Naive thymus-derived CD4-positive, alpha-beta T cell (primary cell): ENCODE measurements at regions not wholly inside any gene's neighbourhood (a gene's known extent, or its start where the extent isn't known, plus 50 kb on each side); places are given as distances from the start of the nearest gene placed in this dataset.

ENCODE experiments used
- ATAC-seq: fragments of 150-1000 bp; cut with Tn5 transposase; 2 replicates; pipeline ENCODE4 v1.10.0; 2021; ENCODE audit warnings: mild to moderate bottlenecking, moderate library complexity
- CTCF ChIA-PET: fragments of 350-600 bp; sonication (Branson Sonifier 250); formaldehyde crosslinking; loops from one replicate; lab custom pipeline; 2021; ENCODE audit warnings: antibody characterized with exemption; lab: Charles Lee
- POLR2A ChIA-PET: fragments of 350-600 bp; sonication (Branson Sonifier 250); formaldehyde crosslinking; loops from one replicate; lab custom pipeline; 2021; ENCODE audit warnings: antibody characterized with exemption, inconsistent platforms; lab: Charles Lee
- DNase-seq, 9 donors: peaks; one replicate each; pipeline versions ENCODE4 v3.0.0 to v3.0.0-alpha.2; 2020 to 2022; ENCODE audit warnings: mixed read lengths in 1 of 9
- H3K27ac ChIP-seq: one replicate; pipeline ENCODE4 v1.7.0; 2013; ENCODE audit warnings: mild to moderate bottlenecking, low read depth, low read length, moderate library complexity
- H3K27me3 ChIP-seq, 2 donors: one replicate each; pipeline ENCODE4 v1.7.0; 2013; ENCODE audit warnings: low read length in 2 of 2, mild to moderate bottlenecking in 2 of 2, moderate library complexity in 2 of 2; ENCODE audit not compliant: control insufficient read depth in 2 of 2, insufficient read depth in 2 of 2
- H3K36me3 ChIP-seq, 3 experiments: 1 replicate in 2 of 3; 2 replicates in 1 of 3; pipeline ENCODE4 v1.7.0; 2013; ENCODE audit warnings: low read length in 3 of 3, mild to moderate bottlenecking in 3 of 3, moderate library complexity in 1 of 3; ENCODE audit not compliant: insufficient read depth in 3 of 3, control insufficient read depth in 2 of 3
- H3K4me1 ChIP-seq, 2 donors: one replicate each; pipeline ENCODE4 v1.7.0; 2013; ENCODE audit warnings: low read length in 2 of 2, mild to moderate bottlenecking in 2 of 2, moderate library complexity in 1 of 2; ENCODE audit not compliant: control insufficient read depth in 2 of 2, insufficient read depth in 2 of 2
- H3K4me3 ChIP-seq: 2 replicates; pipeline ENCODE4 v1.7.0; 2013; ENCODE audit warnings: mild to moderate bottlenecking, low read length
- H3K9me3 ChIP-seq, 3 experiments: 1 replicate in 2 of 3; 2 replicates in 1 of 3; pipeline ENCODE4 v1.7.0; 2013; ENCODE audit warnings: low read length in 3 of 3; ENCODE audit not compliant: control insufficient read depth in 2 of 3
- H3K27ac Mint-ChIP-seq, 9 donors: one replicate each; pipeline ENCODE4 v1.8.0; 2020 to 2022; ENCODE audit warnings: mixed read lengths in 9 of 9, mild to moderate bottlenecking in 8 of 9, moderate library complexity in 5 of 9, inconsistent platforms in 2 of 9
- H3K27me3 Mint-ChIP-seq, 5 donors: one replicate each; pipeline ENCODE4 v1.8.0; 2021 to 2022; ENCODE audit warnings: mixed read lengths in 5 of 5, mild to moderate bottlenecking in 1 of 5
- H3K36me3 Mint-ChIP-seq, 5 donors: one replicate each; pipeline ENCODE4 v1.8.0; 2020 to 2022; ENCODE audit warnings: mixed read lengths in 5 of 5, mild to moderate bottlenecking in 3 of 5, inconsistent platforms in 1 of 5
- H3K4me1 Mint-ChIP-seq, 7 donors: one replicate each; pipeline ENCODE4 v1.8.0; 2020 to 2022; ENCODE audit warnings: mixed read lengths in 7 of 7, mild to moderate bottlenecking in 3 of 7, inconsistent platforms in 1 of 7
- H3K4me3 Mint-ChIP-seq, 10 donors: one replicate each; pipeline ENCODE4 v1.8.0; 2020 to 2022; ENCODE audit warnings: mild to moderate bottlenecking in 10 of 10, mixed read lengths in 10 of 10, moderate library complexity in 6 of 10, inconsistent platforms in 2 of 10
- H3K9me3 Mint-ChIP-seq, 11 donors: one replicate each; pipeline ENCODE4 v1.8.0; 2020 to 2022; ENCODE audit warnings: mixed read lengths in 11 of 11, mild to moderate bottlenecking in 4 of 11, inconsistent platforms in 1 of 11, moderate library complexity in 1 of 11
- intact Hi-C, 2 donors: fragments of 100-400 bp; cut with micrococcal nuclease; formaldehyde crosslinking; loops; one replicate each; pipeline ENCODE4 v1.15.1; 2023

DNA sequence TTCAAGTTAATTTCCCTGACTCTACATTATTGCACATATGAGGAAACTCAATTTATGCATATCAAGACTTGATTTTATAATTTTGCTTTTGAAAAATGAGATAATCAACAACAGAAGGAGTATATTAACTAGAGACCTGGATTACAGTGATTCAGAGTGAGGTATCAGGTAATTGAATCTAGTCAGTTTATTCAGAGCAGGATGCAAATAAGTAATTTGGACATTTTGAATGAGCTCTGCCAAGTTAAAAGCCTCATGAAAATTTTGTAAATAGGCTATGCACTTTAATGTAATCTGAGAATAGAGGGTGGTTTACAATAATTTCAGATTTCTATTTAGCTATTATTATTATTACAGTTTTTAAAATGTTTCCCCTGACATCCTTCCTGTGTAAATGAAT lies 203.7 kb upstream of the EMCN start:
- H3K27ac Mint-ChIP-seq: no peak overlapping the region
- no peaks in the 10 kb centered on the region for H3K27me3 ChIP-seq
- no peak overlapping the region for H3K4me3 Mint-ChIP-seq
- H3K9me3 Mint-ChIP-seq: peaks cover 0 to 22% (median 2%) of the 10 kb centered on the region in 11 donors
- ChIA-PET CTCF (no interaction called here), POLR2A (no interaction called here)
- no peak for DNase-seq
- H3K27me3 Mint-ChIP-seq: peaks cover 0 to 26% (median 18%) of the 10 kb centered on the region in 5 donors
- no peak overlapping the region for H3K27ac ChIP-seq
- H3K4me1 Mint-ChIP-seq: no peaks in the 10 kb centered on the region
- no peak for ATAC-seq
- no peaks in the 10 kb centered on the region for H3K9me3 ChIP-seq
- no peaks in the 10 kb centered on the region for H3K4me1 ChIP-seq
- intact Hi-C loops: no loop called here
- no peak overlapping the region for H3K4me3 ChIP-seq
- H3K36me3 Mint-ChIP-seq: peaks cover 0 to 3% (median 0%) of the 10 kb centered on the region in 5 donors
- H3K36me3 ChIP-seq: no peaks in the 10 kb centered on the region

DNA sequence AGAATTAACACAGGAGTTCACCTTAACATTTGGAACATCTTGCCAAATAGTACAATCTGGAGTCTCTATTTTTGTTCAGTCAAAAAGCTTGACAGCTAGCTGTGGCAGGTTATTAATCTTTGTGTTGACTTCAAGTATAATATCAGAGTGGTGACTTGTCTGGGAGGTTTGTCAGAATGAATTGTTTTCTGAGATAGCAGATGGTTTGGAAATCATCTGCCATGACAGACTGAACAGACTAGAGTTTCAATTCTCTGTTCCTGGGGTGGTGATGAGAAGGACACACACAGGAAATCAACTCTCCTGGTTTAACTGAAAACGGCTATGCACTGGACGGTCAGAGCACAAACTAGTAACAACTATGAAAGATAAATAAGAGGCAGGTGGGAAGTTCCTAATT lies 203.3 kb upstream of the EMCN start:
- ATAC-seq (no peak), DNase-seq (no peak)
- CTCF ChIA-PET: no interaction called here
- Histone ChIP-seq H3K4me1 (no peaks in the 10 kb centered on the region), H3K9me3 (no peaks in the 10 kb centered on the region), H3K4me3 (no peak overlapping the region), H3K36me3 (no peaks in the 10 kb centered on the region), H3K27me3 (no peaks in the 10 kb centered on the region), H3K27ac (no peak overlapping the region)
- no peak overlapping the region for H3K27ac Mint-ChIP-seq
- peaks cover 0 to 25% (median 3%) of the 10 kb centered on the region in 11 donors for H3K9me3 Mint-ChIP-seq
- peaks cover 0 to 28% (median 18%) of the 10 kb centered on the region in 5 donors for H3K27me3 Mint-ChIP-seq
- no peaks in the 10 kb centered on the region for H3K4me1 Mint-ChIP-seq
- H3K36me3 Mint-ChIP-seq: peaks cover 0 to 3% (median 0%) of the 10 kb centered on the region in 5 donors
- POLR2A ChIA-PET: no interaction called here
- H3K4me3 Mint-ChIP-seq: no peak overlapping the region
- intact Hi-C loops: no loop called here

DNA sequence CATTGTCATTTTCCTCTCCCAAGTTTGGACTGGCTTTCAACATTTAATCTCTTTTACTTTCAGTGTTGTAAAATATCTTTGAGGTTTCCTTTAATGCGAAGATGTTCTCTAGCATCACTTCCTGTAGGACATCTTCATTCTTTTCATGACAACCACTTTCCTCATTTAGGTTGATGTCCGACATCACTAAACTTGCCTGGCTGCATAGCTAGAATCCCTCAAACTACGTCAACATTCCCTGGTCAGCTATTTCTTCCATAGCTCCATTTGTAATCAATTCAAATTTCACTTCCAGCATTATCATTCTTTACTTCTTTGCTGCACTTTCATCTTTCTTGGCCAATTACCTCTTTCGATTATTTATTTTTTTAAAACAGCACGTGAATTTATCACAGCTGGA lies 198.6 kb upstream of the EMCN start:
- Histone ChIP-seq H3K27me3 (no peaks in the 10 kb centered on the region), H3K36me3 (no peaks in the 10 kb centered on the region), H3K27ac (no peak overlapping the region), H3K4me1 (no peaks in the 10 kb centered on the region), H3K9me3 (no peaks in the 10 kb centered on the region), H3K4me3 (no peak overlapping the region)
- Mint-ChIP-seq H3K4me3 (no peak overlapping the region), H3K27ac (no peak overlapping the region), H3K36me3 (no peaks in the 10 kb centered on the region), H3K4me1 (no peaks in the 10 kb centered on the region), H3K9me3 (peaks cover 0 to 24% (median 5%) of the 10 kb centered on the region in 11 donors), H3K27me3 (peaks cover 0 to 18% (median 14%) of the 10 kb centered on the region in 5 donors)
- ChIA-PET CTCF (no interaction called here), POLR2A (no interaction called here)
- DNase-seq: no peak
- ATAC-seq: no peak
- intact Hi-C loops: no loop called here

DNA sequence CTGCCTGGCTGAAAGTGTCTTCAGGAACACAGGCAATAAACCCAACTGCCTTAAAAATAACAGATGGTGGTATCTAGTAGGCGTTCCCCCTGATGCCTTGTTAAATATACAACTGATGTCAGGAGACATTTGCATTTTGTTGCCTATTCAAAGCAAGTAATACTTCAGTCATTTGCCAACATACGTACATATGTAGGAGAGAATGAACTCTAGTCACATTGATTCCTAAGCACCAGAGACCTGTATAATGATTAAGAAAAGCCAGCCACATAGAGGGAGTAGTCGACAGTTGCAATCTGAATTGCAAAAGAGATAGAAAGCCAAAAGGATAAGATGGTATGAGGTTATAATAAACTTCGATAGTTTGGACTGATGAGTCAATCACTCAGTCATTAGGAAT lies 191.0 kb upstream of the EMCN start:
- Histone ChIP-seq H3K4me1 (no peaks in the 10 kb centered on the region), H3K36me3 (no peaks in the 10 kb centered on the region), H3K9me3 (no peaks in the 10 kb centered on the region), H3K4me3 (no peak overlapping the region), H3K27ac (no peak overlapping the region), H3K27me3 (no peaks in the 10 kb centered on the region)
- H3K27ac Mint-ChIP-seq: no peak overlapping the region
- no peak for ATAC-seq
- peaks cover 0 to 3% (median 0%) of the 10 kb centered on the region in 11 donors for H3K9me3 Mint-ChIP-seq
- H3K4me1 Mint-ChIP-seq: no peaks in the 10 kb centered on the region
- H3K27me3 Mint-ChIP-seq: peaks cover 0 to 4% (median 0%) of the 10 kb centered on the region in 5 donors
- CTCF ChIA-PET: no interaction called here
- H3K36me3 Mint-ChIP-seq: no peaks in the 10 kb centered on the region
- intact Hi-C loops: no loop called here
- DNase-seq: no peak
- H3K4me3 Mint-ChIP-seq: no peak overlapping the region
- POLR2A ChIA-PET: no interaction called here

DNA sequence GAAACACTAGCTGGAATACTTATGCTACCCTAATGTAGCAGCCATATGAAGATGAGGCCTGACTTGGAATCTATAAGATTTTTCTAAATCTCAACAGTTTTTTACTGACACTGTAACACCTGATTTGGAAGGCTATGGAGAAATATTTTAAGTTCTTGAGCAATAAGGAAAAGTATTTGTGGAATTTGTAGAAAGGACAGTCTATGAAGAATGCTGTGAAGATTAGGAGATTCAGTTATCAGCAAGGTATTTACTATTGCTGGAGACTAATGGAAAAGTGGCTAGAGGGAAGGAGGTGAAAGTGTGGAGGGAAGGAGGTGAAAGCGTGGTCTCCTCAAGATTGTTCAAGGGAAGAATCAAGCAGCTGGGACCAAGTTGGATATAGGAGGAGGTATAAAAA lies 190.0 kb upstream of the EMCN start:
- Histone ChIP-seq H3K4me3 (no peak overlapping the region), H3K27ac (no peak overlapping the region), H3K36me3 (no peaks in the 10 kb centered on the region), H3K27me3 (no peaks in the 10 kb centered on the region), H3K4me1 (no peaks in the 10 kb centered on the region), H3K9me3 (no peaks in the 10 kb centered on the region)
- ATAC-seq (no peak), DNase-seq (no peak)
- POLR2A ChIA-PET: no interaction called here
- Mint-ChIP-seq H3K4me1 (no peaks in the 10 kb centered on the region), H3K27ac (no peak overlapping the region), H3K27me3 (peaks cover 0 to 4% (median 0%) of the 10 kb centered on the region in 5 donors), H3K9me3 (peaks cover 0 to 3% (median 0%) of the 10 kb centered on the region in 11 donors), H3K4me3 (no peak overlapping the region), H3K36me3 (no peaks in the 10 kb centered on the region)
- intact Hi-C loops: no loop called here
- CTCF ChIA-PET: no interaction called here

DNA sequence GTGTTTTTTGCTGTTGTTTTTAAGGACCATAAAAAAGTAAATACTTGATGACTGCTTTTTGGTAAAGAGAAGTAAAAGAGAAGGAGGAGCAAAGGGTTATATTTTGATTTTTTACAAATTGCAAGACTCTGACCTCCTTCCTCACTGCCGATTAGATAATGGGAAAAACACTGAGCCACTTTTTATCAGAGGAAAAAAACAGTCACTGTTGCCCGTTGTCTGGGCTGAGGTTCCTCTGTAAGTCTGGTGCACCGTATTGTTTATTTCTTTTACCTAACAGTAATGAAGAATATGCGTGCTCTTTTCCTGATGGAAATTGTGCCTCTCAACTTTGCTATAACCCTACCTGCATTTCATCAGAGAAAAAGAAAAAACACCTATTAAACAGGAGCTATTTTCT lies 178.7 kb upstream of the EMCN start:
- ChIA-PET CTCF (no interaction called here), POLR2A (no interaction called here)
- H3K4me3 Mint-ChIP-seq: no peak overlapping the region
- Histone ChIP-seq H3K36me3 (no peaks in the 10 kb centered on the region), H3K9me3 (no peaks in the 10 kb centered on the region), H3K4me3 (no peak overlapping the region), H3K4me1 (no peaks in the 10 kb centered on the region), H3K27me3 (no peaks in the 10 kb centered on the region), H3K27ac (no peak overlapping the region)
- ATAC-seq (no peak), DNase-seq (no peak)
- intact Hi-C loops: no loop called here
- H3K9me3 Mint-ChIP-seq: peaks cover 0 to 1% (median 0%) of the 10 kb centered on the region in 11 donors
- H3K27me3 Mint-ChIP-seq: peaks cover 0 to 14% (median 8%) of the 10 kb centered on the region in 5 donors
- H3K4me1 Mint-ChIP-seq: peaks cover 0 to 5% (median 0%) of the 10 kb centered on the region in 7 donors
- no peak overlapping the region for H3K27ac Mint-ChIP-seq
- no peaks in the 10 kb centered on the region for H3K36me3 Mint-ChIP-seq

DNA sequence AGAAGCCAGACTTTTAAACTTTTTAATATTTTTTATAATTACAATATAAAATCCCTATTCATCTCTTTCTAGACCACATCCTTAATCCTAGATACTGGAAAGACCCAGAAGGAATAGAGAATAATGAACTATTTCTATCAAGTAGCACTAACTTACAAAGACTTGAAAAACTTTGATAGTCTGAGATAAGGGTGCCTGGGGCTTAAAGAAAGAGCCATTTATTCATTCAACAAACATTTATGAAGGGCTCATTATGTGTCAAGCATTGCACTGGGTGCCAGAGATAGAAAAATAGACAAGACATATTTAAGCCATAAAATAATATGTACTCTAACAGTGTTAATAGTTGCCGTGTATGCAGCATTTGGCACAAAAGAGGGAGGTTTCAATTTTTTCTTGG lies 178.0 kb upstream of the EMCN start:
- no peaks in the 10 kb centered on the region for H3K36me3 ChIP-seq
- CTCF ChIA-PET: no interaction called here
- Mint-ChIP-seq H3K27ac (no peak overlapping the region), H3K4me3 (no peak overlapping the region), H3K4me1 (peaks cover 0 to 1% (median 0%) of the 10 kb centered on the region in 7 donors), H3K27me3 (peaks cover 0 to 14% (median 8%) of the 10 kb centered on the region in 5 donors), H3K9me3 (no peaks in the 10 kb centered on the region), H3K36me3 (no peaks in the 10 kb centered on the region)
- POLR2A ChIA-PET: no interaction called here
- DNase-seq: no peak
- H3K27ac ChIP-seq: no peak overlapping the region
- intact Hi-C loops: no loop called here
- no peaks in the 10 kb centered on the region for H3K4me1 ChIP-seq
- no peak overlapping the region for H3K4me3 ChIP-seq
- ATAC-seq: no peak
- no peaks in the 10 kb centered on the region for H3K27me3 ChIP-seq
- H3K9me3 ChIP-seq: no peaks in the 10 kb centered on the region
